GM10266 (cell line): ENCODE measurements at regions not wholly inside any gene's neighbourhood (a gene's known extent, or its start where the extent isn't known, plus 50 kb on each side); places are given as distances from the start of the nearest gene placed in this dataset.

Experiments used
- DNase-seq: peaks from one replicate; pipeline ENCODE4 v3.0.0; 2012; ENCODE audit errors: extremely low spot score
- TF ChIP-seq, protein P1 (sequence below): IDR thresholded peaks from 2 replicates; pipeline ENCODE4 v1.5.1; 2012; ENCODE audit warnings: mild to moderate bottlenecking, low read depth; ENCODE audit not compliant: control insufficient read depth, insufficient read depth; ENCODE audit errors: missing control alignments

DNA sequence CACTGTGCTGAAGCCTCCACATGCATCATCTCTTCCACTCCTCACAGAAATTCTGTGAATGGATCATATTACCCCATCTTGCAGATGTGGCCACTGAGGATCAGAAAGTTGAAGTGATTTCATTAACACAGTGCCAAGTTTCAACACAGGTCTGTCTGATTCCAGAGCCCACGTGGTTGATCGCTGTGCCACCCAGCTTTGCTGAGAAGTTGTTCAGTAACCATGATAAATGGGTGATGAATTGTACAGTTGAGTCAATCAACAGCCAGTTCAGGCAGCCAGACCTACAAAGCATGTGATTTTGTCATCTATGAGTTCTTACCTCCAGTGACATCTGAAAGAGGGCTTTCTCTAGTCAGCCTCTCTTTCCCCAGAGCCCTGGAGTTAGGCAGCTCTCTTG, 61.8 kb upstream of the GRHL3 start:
- TF ChIP-seq, protein P1, sequence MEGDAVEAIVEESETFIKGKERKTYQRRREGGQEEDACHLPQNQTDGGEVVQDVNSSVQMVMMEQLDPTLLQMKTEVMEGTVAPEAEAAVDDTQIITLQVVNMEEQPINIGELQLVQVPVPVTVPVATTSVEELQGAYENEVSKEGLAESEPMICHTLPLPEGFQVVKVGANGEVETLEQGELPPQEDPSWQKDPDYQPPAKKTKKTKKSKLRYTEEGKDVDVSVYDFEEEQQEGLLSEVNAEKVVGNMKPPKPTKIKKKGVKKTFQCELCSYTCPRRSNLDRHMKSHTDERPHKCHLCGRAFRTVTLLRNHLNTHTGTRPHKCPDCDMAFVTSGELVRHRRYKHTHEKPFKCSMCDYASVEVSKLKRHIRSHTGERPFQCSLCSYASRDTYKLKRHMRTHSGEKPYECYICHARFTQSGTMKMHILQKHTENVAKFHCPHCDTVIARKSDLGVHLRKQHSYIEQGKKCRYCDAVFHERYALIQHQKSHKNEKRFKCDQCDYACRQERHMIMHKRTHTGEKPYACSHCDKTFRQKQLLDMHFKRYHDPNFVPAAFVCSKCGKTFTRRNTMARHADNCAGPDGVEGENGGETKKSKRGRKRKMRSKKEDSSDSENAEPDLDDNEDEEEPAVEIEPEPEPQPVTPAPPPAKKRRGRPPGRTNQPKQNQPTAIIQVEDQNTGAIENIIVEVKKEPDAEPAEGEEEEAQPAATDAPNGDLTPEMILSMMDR = no peak
- DNase-seq = no peak

DNA sequence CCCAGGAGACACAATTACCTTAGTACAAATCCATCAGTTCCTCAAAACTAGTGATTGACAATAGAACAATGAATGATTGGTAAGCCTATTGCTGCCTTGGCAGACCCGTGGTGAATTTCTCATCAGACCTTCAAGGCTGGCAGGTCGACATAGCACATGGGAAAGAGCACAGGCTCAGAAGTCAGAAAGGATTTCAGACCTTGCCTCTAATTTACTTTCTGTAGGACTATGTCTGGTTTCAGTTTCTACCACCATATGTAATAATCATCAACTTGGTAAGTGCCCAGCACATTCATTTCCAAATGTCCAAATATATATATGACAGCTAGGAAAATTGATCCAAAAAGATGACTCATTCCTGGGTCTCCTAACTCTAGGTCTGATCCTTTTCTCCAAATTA, 62.5 kb upstream of the GRHL3 start:
- TF ChIP-seq, protein P1 = no peak
- DNase-seq = no peak

DNA sequence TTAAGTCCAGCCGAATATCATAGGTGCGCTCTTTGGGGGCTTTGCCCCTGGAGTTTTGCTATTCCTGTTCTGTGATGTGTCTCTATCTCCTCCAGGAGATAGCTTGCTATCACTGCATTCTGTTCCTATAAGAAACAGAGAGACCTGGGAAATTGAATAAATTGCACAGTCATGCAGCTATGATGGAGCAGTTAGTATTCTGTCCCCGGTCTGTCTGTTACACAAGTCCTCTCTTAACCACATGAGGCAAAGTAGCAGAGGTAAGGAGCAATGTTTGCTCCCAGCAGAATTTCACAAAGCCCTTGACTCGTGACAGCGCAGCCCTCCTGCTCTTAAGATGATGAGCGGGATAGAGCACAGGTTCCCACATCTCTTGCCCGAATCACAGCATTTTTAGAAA, 63.9 kb upstream of the GRHL3 start:
- DNase-seq = no peak
- TF ChIP-seq, protein P1 = no peak

DNA sequence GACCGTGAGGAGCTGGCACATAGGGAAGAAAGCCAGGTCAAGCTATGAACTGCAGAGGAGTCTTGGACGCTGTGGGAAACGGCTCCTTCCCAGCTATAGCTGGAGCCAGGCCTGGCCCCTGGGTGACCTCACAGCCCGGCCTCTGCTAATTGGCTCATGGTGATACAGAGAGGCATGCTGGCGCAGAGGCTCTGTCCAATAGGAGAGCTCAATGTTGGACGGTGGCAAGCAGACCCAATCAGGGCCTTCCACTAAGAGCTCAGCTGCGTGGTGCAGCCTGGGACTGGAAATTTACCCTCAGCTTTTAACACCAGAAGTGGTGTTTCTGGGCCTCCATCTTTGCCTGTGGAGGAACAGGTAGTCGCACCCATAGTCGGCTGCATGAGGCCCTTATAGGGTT, 64.4 kb upstream of the GRHL3 start:
- TF ChIP-seq, protein P1 = no peak
- no peak for DNase-seq

DNA sequence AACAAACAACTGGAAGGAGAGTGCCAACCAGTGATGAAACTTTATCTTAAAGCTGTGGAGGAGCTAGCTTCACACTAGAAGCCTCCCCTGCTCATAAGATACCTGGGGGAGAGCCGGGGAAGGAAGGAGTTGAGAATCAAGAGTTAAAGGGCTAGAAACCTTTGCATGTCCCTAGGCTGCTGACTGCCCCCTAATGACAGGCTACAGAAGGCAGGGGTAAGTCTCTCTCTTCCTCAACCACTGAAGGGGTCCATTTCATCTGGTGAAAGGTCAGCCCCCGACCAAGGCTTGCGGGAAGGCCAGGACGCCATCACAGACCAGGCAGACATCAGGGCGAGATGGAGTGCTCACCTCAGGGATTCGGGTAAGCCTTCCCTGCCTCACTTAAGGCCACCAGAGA, 65.6 kb upstream of the GRHL3 start:
- TF ChIP-seq, protein P1 = peak; percentile 1
- no peak for DNase-seq

DNA sequence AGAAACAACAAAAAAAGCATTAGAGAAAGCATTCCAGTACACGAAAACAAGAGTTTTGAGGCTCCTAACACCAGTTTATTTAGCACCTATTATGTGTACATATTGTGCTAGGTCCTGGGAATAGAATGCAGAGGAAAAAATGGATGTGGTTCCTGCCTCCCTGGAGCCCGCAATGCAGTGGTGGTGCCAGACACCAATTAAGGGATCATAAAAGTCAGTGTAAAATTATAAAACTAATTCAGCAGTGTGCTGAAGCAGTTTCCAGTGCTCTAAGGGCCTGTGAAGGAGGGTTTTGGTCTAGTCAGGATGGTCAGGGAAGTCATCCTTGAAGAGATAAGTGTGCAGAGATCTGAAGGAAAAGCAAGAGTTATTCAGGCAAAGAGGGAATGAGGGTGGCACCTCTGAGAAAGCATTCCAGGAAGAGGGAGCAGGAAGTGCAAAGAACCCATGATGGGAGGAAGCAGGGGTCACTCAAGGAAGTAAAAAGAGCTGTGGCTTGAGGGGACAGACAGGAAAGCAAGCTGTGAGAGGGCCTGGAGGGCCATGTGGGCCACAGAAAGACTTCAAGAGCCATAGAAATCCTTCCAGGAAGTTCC, 65.2 kb upstream of the IFNLR1 start:
- DNase-seq = no peak
- TF ChIP-seq, protein P1 = no peak

DNA sequence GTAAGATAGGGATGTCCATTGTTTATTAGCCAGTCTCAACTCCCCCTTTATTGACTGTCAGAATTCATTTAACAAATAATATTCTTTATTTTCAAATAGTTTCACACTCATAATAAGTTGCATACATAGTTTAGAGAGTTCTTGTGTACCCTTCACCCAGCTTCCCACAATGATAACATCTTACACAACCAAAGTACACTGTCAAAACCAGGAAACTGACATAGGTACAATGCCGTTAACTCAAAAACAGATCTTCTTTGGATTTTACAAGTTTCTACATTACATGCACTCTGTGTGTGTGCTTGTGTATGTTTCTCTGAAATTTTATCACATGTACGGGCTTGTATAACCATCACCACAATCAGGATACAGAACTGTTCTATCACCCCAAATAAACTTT, 64.4 kb upstream of the IFNLR1 start:
- TF ChIP-seq, protein P1 = no peak
- DNase-seq = no peak
